CD1c-positive myeloid dendritic cell (primary cell): ENCODE measurements at regions not wholly inside any gene's neighbourhood (a gene's known extent, or its start where the extent isn't known, plus 50 kb on each side); places are given as distances from the start of the nearest gene placed in this dataset.

Experiments used
- DNase-seq: peaks from one replicate; pipeline ENCODE4 v3.0.0-alpha.2; 2016; ENCODE audit errors: extremely low spot score

GRCh38 chr2:219769090-219769910 is 141.9 kb downstream of the SLC4A3 start:
- DNase-seq, result no peak

GRCh38 chr2:219772103-219772635 is 144.7 kb downstream of the SLC4A3 start:
- no peak for DNase-seq

DNA sequence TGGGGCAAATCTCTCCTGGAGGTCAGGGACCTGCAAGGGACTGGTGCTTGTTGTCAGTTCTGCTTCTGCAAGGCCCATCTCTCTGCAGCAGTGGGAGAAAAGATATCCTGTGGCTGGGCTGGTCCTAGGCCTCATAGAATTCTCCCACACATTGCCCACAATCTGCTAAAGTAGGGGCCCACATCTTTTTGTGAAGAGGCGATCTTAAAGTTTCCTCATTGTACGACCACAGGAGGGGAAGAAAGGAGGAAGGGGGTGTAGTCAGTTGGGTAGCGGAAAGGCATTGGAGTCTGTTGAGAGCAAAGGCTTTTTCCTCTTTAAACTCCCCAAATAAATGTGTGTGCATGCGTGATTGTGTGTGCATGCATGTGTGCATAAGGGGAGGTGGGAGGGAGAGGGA is 145.3 kb downstream of the SLC4A3 start:
- no peak for DNase-seq

GRCh38 chr2:219775506-219775905 is 148.1 kb downstream of the SLC4A3 start:
- no peak for DNase-seq

- DNase-seq, result no peak
Observed at GRCh38 chr2:219777388-219777787, 150.0 kb downstream of the SLC4A3 start.

GRCh38 chr2:219778189-219778588 is 150.8 kb downstream of the SLC4A3 start:
- no peak for DNase-seq

GRCh38 chr2:219782737-219783348 is 155.4 kb downstream of the SLC4A3 start:
- DNase-seq, result no peak

GRCh38 chr2:219783359-219783975 is 156.0 kb downstream of the SLC4A3 start:
- no peak for DNase-seq

DNA sequence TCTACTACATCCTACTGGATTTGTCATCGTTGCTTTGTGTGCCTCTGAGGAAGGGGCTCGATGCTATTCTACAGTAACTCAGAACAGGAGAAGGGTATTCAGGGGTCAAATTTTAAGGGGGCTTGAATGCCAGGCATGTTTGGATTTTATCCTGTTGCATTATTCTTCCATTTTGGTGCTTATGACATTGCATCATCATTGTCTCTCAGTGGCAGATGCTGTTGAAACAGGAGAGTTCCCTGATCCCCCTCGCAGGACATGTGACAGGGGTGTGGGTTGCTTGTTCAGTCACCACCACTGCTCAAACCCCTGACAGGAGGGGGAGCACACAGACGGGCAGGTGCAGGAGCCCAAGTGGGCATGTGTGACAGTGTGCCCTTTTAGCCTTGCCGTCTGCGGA is 156.7 kb downstream of the SLC4A3 start:
- no peak for DNase-seq

GRCh38 chr2:219789476-219789875 is 162.0 kb downstream of the SLC4A3 start:
- DNase-seq, result no peak

GRCh38 chr2:219792446-219792845 is 165.0 kb downstream of the SLC4A3 start:
- DNase-seq, result no peak

DNA sequence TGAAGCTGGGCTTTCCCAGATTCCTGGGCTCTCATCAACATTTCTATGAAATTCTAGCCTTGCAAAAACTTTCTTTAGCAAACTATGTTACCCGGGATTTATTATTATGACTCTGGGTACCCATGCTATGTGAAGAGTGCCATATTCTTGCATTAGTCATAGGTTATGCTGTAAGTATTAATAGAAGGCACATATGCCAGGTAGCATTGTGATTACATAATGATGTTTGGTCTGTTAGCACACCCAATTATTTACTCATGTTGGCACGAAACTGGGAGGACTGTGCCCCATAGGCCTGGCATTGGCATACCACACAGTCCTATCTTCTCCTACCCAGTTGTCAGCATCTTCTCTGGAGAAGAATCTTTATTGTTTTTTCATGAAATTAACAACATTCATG is 171.0 kb downstream of the SLC4A3 start:
- DNase-seq, result no peak

DNA sequence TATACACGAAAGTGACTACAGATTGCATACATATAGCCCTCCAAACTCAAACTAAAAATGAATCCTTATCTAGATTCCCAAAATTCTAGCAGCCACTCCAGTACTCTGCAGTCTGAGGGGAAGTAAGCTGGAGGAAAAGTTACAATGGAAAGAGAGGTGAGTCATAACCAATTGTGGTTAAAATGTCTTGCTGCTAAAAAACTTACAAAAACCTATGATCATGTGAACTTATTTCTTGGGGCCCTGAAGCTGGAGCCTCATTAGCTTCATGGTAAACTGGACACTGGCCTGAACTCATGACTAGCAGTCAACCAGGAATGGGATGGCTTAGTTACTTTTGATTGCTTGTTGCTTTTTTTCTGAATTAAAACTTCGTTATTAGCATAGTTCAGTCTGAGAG is 175.9 kb downstream of the SLC4A3 start:
- no peak for DNase-seq

- no peak for DNase-seq
Observed at GRCh38 chr2:219810895-219811294, 183.5 kb downstream of the SLC4A3 start.

GRCh38 chr2:219812672-219813071 is 185.2 kb downstream of the SLC4A3 start:
- no peak for DNase-seq

DNA sequence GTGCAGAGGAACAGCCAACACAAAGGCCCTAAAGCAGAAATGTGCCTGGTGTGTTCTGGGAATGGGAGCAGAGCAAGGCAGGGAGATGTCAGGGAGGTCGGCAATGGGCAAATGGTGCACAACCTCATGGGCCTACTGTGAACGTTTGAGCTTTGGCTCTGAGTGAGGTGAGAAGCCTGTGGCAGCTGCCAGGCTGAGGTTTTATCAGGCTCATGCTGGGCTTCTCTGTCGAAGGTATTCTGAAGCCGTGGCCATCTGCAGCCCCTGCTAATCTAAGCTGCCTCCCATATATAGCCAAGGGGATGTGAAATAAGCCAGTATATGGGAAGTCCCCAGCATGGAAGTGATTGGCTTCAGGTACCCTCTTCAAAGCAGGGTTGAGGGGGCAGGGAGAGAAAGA is 193.3 kb downstream of the SLC4A3 start:
- DNase-seq, result no peak

DNA sequence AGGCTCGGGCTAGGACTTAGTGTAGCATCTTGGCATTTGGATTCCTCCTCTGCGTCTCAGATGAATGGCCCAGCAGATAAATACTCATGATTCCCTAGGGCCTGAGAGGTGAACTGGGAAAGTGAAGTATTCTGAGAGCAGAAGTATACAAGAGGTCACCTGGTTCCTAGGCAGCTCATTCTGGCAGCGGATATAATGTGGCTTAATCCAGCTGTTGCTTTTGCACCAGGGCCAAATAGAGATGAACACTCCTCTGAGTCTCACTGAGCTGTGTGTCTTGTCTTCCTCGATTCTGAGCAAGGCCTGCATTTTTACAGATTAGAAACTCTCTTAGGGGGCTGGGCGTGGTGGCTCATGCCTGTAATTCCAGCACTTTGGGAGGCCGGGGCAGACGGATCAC is 196.1 kb downstream of the SLC4A3 start:
- no peak for DNase-seq

- DNase-seq, result no peak
Observed at GRCh38 chr2:219824996-219825395, 197.6 kb downstream of the SLC4A3 start.

DNA sequence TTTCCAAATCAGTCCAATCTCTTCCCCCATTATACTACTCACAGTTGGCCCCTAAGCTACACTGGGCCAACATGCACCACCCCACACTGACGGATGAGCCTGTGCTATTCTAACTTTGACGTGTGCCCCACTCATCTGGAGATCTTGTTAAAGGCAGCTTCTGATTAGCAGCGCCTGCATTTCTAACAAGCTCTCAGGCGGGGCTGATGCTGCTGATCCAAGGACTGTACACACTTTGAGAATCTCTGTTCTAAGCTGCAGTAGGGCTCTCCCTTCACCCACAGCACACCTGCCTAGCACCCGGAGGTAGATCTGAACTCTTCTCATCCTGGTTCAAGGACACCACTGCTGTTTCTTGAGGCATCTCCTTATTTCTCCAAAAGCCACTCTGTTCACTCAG is 200.7 kb downstream of the SLC4A3 start:
- DNase-seq, result no peak

DNA sequence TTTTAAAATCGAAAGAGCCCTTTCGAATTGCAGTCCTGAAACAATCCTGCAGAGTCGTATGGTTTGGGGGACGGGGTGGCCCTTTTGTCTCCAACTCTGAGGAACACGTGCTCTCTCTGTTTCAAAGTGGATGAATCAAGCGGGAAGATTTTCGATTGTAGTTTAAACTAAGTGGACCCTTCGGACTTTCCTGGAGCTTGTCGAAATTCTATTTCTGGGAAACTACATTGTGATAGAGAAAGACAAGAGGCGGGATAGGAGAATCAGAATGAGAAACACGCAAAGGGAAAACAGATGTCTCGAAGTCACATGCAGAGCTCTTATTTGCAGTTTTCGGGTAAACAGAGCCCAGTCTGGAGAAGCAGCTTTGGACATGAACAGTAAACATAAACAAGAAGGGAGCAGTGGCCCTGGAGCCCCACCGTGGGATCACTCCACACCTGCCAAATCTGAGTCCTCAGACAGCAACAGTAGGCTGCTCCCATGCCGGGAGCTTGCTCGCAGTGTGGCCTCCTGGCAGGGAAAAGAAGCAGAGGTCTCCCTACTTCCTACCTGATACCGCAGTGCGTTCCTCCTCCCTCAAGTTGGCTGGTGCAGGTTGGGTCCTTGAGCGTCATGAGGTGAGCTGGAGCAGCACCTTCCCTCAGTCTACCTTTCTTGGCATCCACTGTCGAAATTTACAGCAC is 202.4 kb downstream of the SLC4A3 start:
- no peak for DNase-seq

DNA sequence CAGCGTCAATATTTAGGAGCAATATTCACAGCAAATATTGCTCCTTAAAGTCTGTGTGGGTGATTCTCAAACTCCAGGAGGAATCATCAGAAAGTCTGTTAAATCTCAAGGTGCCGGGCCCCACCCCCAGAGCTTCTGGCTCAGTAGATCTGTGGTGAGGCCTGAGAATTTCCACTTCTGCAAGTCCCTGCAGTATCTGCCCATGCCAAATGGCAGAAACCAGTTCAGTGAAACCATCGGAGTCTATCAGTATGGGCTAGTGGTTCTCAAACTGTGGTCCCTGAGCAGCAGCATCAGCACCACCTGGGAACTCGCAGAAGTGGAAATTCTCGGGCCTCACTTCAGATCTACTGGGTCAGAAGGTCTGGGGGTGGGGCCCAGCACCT is 202.9 kb downstream of the SLC4A3 start:
- no peak for DNase-seq

DNA sequence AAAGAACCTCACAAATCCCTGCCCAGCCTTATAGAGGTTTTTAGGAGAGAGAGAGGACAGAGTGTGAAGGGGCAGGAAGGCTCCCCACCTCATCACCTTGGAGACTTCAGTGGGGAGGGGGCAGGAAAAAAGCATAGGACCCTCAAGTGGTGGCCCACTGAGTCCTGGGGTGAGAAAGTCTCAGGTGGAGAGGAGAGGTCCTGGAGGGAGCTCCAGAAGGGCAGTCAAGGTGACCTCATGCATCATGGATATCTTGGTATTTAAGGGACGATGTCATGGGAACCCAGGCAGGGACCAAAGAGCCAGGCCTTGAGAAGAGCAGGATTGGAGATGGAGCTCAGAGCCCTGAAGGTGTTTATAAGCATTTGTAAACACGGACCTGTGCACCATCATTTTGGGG is 204.5 kb downstream of the SLC4A3 start:
- no peak for DNase-seq
